HEK293T (cell line): ENCODE measurements at regions not wholly inside any gene's neighbourhood (a gene's known extent, or its start where the extent isn't known, plus 50 kb on each side); places are given as distances from the start of the nearest gene placed in this dataset.

ENCODE experiments used
- ELF4 ChIP-seq: fragments of 450-650 bp; IDR thresholded peaks from 2 replicates; pipeline ENCODE4 v1.6.1; 2017; ENCODE audit warnings: antibody characterized with exemption
- FOXM1 ChIP-seq: fragments of 450-650 bp; IDR thresholded peaks from 2 replicates; pipeline ENCODE4 v1.6.1; 2017; ENCODE audit warnings: mild to moderate bottlenecking, borderline replicate concordance
- HDGF ChIP-seq: fragments of 450-650 bp; IDR thresholded peaks from 2 replicates; pipeline ENCODE4 v1.6.1; 2017; ENCODE audit warnings: antibody characterized with exemption, borderline replicate concordance
- LEF1 ChIP-seq: fragments of 450-650 bp; IDR thresholded peaks from 2 replicates; pipeline ENCODE4 v1.6.1; 2017; ENCODE audit warnings: mild to moderate bottlenecking, borderline replicate concordance
- NFRKB ChIP-seq: fragments of 450-650 bp; IDR thresholded peaks from 2 replicates; pipeline ENCODE4 v1.6.1; 2016; ENCODE audit warnings: mild to moderate bottlenecking, moderate library complexity
- SP1 ChIP-seq: fragments of 450-650 bp; IDR thresholded peaks from 2 replicates; pipeline ENCODE4 v1.6.1; 2017
- SUZ12 ChIP-seq: fragments of 450-650 bp; IDR thresholded peaks from 2 replicates; pipeline ENCODE4 v1.6.1; 2016; ENCODE audit warnings: mild to moderate bottlenecking
- ZNF384 ChIP-seq: fragments of 450-650 bp; IDR thresholded peaks from 2 replicates; pipeline ENCODE4 v1.6.1; 2016

GRCh38 chr11:39571081-39571480, 1888.4 kb downstream of the LRRC4C start:
- TF ChIP-seq ZNF384 (no peak), FOXM1 (no peak), LEF1 (no peak), NFRKB (no peak), SP1 (no peak), ELF4 (no peak), SUZ12 (no peak), HDGF (no peak)
